Right lobe of liver (tissue), 6 donors: ENCODE measurements at regions not wholly inside any gene's neighbourhood (a gene's known extent, or its start where the extent isn't known, plus 50 kb on each side); places are given as distances from the start of the nearest gene placed in this dataset.

ENCODE experiments used
- ATAC-seq, 4 donors: fragments of 200-7000 bp; cut with Tn5 transposase; one replicate each; pipeline ENCODE4 v1.9.1; 2020; ENCODE audit warnings: mild to moderate bottlenecking in 4 of 4, moderate library complexity in 4 of 4
- DNase-seq, 3 donors: peaks; one replicate each; pipeline ENCODE4 v3.0.0-alpha.2; 2020
- H3K27ac ChIP-seq, 3 donors: fragments of 200-600 bp; one replicate each; pipeline ENCODE4 v1.8.0; 2022
- H3K27me3 ChIP-seq, 2 donors: fragments of 200-600 bp; one replicate each; pipeline ENCODE4 v1.8.0; 2022
- H3K36me3 ChIP-seq, 4 donors: fragments of 200-600 bp; sonication (generic) in 1 of 4; one replicate each; pipeline versions ENCODE4 v1.5.1 to v1.8.0; 2017 to 2022; ENCODE audit warnings: control low read depth in 1 of 4
- H3K4me1 ChIP-seq, 4 donors: fragments of 200-600 bp; sonication (generic) in 1 of 4; one replicate each; pipeline versions ENCODE4 v1.5.1 to v1.8.0; 2017 to 2022; ENCODE audit warnings: control low read depth in 1 of 4
- H3K4me3 ChIP-seq, 3 donors: fragments of 200-600 bp; one replicate each; pipeline ENCODE4 v1.8.0; 2022
- H3K9me3 ChIP-seq, 4 donors: fragments of 200-600 bp; sonication (generic) in 1 of 4; one replicate each; pipeline versions ENCODE4 v1.5.1 to v1.8.0; 2017 to 2022; ENCODE audit warnings: control low read depth in 1 of 4
- CTCF ChIP-seq, 4 donors: fragments of 200-600 bp in 3 of 4; fragments of 450-650 bp in 1 of 4; IDR thresholded peaks; one replicate each; pipeline versions ENCODE4 v1.5.1 to v1.8.0; 2016 to 2022; ENCODE audit warnings: antibody characterized with exemption in 4 of 4, mild to moderate bottlenecking in 2 of 4
- POLR2A ChIP-seq: fragments of 450-650 bp; IDR thresholded peaks from one replicate; pipeline ENCODE4 v1.6.1; 2017; ENCODE audit warnings: antibody characterized with exemption, mild to moderate bottlenecking
- whole genome bisulfite sequencing: methylation state at CpG from one replicate; pipeline ENCODE4 v1.1.6; 2018; ENCODE audit warnings: low coverage, low lambda C conversion rate; ENCODE audit not compliant: insufficient coverage; ENCODE audit errors: missing lambda C conversion rate; 5-methylcytosine and 5-hydroxymethylcytosine counted together
- intact Hi-C, 2 donors: fragments of 100-400 bp; cut with DNase I; formaldehyde crosslinking; loops; one replicate each; pipeline versions ENCODE4 v1.11.2 to v1.14.1; 2022
- donor health status: DM: no; HTN: yes; CAD: no.
- donor health status: DM: no; HTN: no; CAD: no.
- donor health status: DM: no; HTN: no; CAD: no.
- donor health status: DM: no; HTN: yes; CAD: no.
- donor health status: DM: no; HTN: yes; CAD: no.

- 65% methylated on average over 2 of the region's 9 CpGs for WGBS
- intact Hi-C loops: no loop called here
- DNase-seq (no peak), ATAC-seq (no peak)
- no peak for TF ChIP-seq POLR2A
- no peak for TF ChIP-seq CTCF (IDR thresholded peaks at IDR 0.05)
- Histone ChIP-seq H3K36me3 (no peaks in the 10 kb centered on the region), H3K9me3 (no peaks in the 10 kb centered on the region), H3K4me3 (no peak overlapping the region), H3K27me3 (no peaks in the 10 kb centered on the region), H3K4me1 (peaks cover 0 to 5% (median 0%) of the 10 kb centered on the region in 4 donors), H3K27ac (no peak overlapping the region)
Measured at GRCh38 chr9:89745601-89746376, 141.0 kb downstream of the GADD45G start.

GRCh38 chr9:89746385-89747116 is 141.7 kb downstream of the GADD45G start:
- Histone ChIP-seq H3K27ac (no peak overlapping the region), H3K36me3 (no peaks in the 10 kb centered on the region), H3K4me1 (peaks cover 0 to 5% (median 0%) of the 10 kb centered on the region in 4 donors), H3K4me3 (no peak overlapping the region), H3K27me3 (no peaks in the 10 kb centered on the region), H3K9me3 (no peaks in the 10 kb centered on the region)
- WGBS: 36% methylated on average over 4 of the region's 15 CpGs
- DNase-seq (no peak), ATAC-seq (no peak)
- intact Hi-C loops: no loop called here
- TF ChIP-seq CTCF (IDR thresholded peaks at IDR 0.05) (no peak), POLR2A (no peak)

GRCh38 chr9:89747596-89747995 is 142.8 kb downstream of the GADD45G start:
- intact Hi-C loops: no loop called here
- TF ChIP-seq CTCF (IDR thresholded peaks at IDR 0.05): no peak
- no peaks in the 10 kb centered on the region for H3K36me3 ChIP-seq
- H3K4me1 ChIP-seq: peaks cover 0 to 5% (median 0%) of the 10 kb centered on the region in 4 donors
- DNase-seq: no peak
- WGBS: 95% methylated on average over 4 of the region's 13 CpGs
- no peaks in the 10 kb centered on the region for H3K27me3 ChIP-seq
- H3K27ac ChIP-seq: no peak overlapping the region
- no peak for ATAC-seq
- H3K4me3 ChIP-seq: no peak overlapping the region
- H3K9me3 ChIP-seq: no peaks in the 10 kb centered on the region

DNA sequence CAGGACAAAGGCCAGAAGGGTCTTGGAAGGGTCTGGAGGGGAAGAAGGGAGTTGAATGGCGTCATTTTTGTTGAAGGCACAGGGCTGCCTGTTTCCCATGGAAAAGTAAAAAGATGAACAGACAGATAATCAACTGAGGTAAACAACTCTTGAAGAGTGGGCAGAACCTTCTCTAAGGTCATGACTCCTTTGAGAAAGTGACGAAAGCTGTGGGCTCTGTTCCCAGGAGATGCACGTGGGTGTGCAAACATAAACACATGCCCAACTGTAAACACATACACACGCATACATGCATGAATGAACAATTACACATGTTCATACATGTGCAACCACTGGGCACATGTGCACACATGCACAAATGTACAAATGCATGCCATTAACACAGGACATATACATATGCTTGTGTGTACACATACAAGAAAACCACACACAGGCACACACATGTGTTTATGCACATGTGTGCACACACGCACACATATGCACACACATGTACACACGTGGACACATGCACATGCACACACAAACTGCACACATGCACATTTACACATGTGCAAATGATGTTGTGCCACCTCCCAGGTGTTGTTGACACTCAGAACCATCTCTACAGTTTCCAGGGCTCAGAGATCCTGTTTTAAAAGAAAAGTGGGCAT is 143.3 kb downstream of the GADD45G start:
- Histone ChIP-seq H3K4me1 (peaks cover 0 to 5% (median 0%) of the 10 kb centered on the region in 4 donors), H3K36me3 (no peaks in the 10 kb centered on the region), H3K9me3 (no peaks in the 10 kb centered on the region), H3K4me3 (no peak overlapping the region), H3K27me3 (no peaks in the 10 kb centered on the region), H3K27ac (no peak overlapping the region)
- DNase-seq (no peak), ATAC-seq (peak in 1 of 4 donors; percentile 24)
- intact Hi-C loops: no loop called here
- 53% methylated on average over 6 of the region's 6 CpGs for WGBS
- no peak for TF ChIP-seq POLR2A
